Adrenal gland (tissue), 9 donors: ENCODE measurements at regions not wholly inside any gene's neighbourhood (a gene's known extent, or its start where the extent isn't known, plus 50 kb on each side); places are given as distances from the start of the nearest gene placed in this dataset.

ENCODE experiments used
- DNase-seq, 7 donors: peaks; one replicate each; pipeline ENCODE4 v3.0.0-alpha.2; 2019 to 2020
- H3K27ac ChIP-seq, 5 donors: fragments of 200-600 bp; sonication (generic) in 4 of 5; 1 replicate in 3 of 5; 2 replicates in 2 of 5; pipeline versions ENCODE4 v1.5.1 to v1.8.0; 2016 to 2020; ENCODE audit warnings: mild to moderate bottlenecking in 1 of 5
- H3K27me3 ChIP-seq: fragments of 200-600 bp; 2 replicates; pipeline ENCODE4 v1.8.0; 2021
- H3K36me3 ChIP-seq, 2 donors: fragments of 200-600 bp; replicated peaks in 1 of 2; 1 replicate in 1 of 2; 2 replicates in 1 of 2; pipeline versions ENCODE4 v1.5.1 to v1.8.0; 2018 to 2022
- H3K4me1 ChIP-seq, 2 donors: fragments of 200-600 bp; replicated peaks in 1 of 2; 1 replicate in 1 of 2; 2 replicates in 1 of 2; pipeline versions ENCODE4 v1.5.1 to v1.8.0; 2018 to 2021
- H3K4me3 ChIP-seq, 4 donors: fragments of 200-600 bp; sonication (generic) in 3 of 4; one replicate each; pipeline ENCODE4 v1.5.1; 2016 to 2018
- H3K9me3 ChIP-seq, 3 donors: fragments of 200-600 bp; sonication (generic) in 1 of 3; replicated peaks in 1 of 3; 1 replicate in 2 of 3; 2 replicates in 1 of 3; pipeline versions ENCODE4 v1.5.1 to v1.8.0; 2016 to 2021
- CTCF ChIP-seq, 6 experiments: fragments of 450-650 bp in 4 of 6; fragments of 200-600 bp in 2 of 6; sonication (generic) in 1 of 6; IDR thresholded peaks; 1 replicate in 5 of 6; 2 replicates in 1 of 6; pipeline versions ENCODE4 v1.5.1 to v1.8.0; 2016 to 2021; ENCODE audit warnings: antibody characterized with exemption in 6 of 6, mild to moderate bottlenecking in 2 of 6, moderate library complexity in 1 of 6
- POLR2A ChIP-seq, 2 donors: fragments of 450-650 bp; IDR thresholded peaks; one replicate each; pipeline ENCODE4 v1.6.1; 2017; ENCODE audit warnings: antibody characterized with exemption in 2 of 2, mild to moderate bottlenecking in 2 of 2, moderate library complexity in 1 of 2
- WGBS, 4 donors: extraction: QIAGEN DNeasy Blood & Tissue Kit in 2 of 4; methylation state at CpG; one replicate each; pipeline versions ENCODE4 v1.1.5 to v1.1.7; 2013 to 2017; 5-methylcytosine and 5-hydroxymethylcytosine counted together
- intact Hi-C, 2 donors: fragments of 100-400 bp; cut with DNase I; formaldehyde crosslinking; loops; one replicate each; pipeline versions ENCODE4 v1.14.1 to v1.15.0; 2022 to 2023
- donor health status: healthy with polysubstance abuse.
- donor health status: Bipolar disorder and iron deficiency.
- donor health status: DM: yes; HTN: yes; CAD: no.
- donor health status: DM: no; HTN: no; CAD: no.
- donor health status: DM: no; HTN: no; CAD: no.

GRCh38 chr16:5763176-5763575, 665.6 kb upstream of the EEF2KMT start:
- WGBS, 4 donors = 61 to 69% (median 67%) methylated on average over 8 to 11 of the region's 11 CpGs
- no peak for DNase-seq
- no peaks in the 10 kb centered on the region for H3K36me3 ChIP-seq
- no peaks in the 10 kb centered on the region for H3K4me1 ChIP-seq
- no peaks in the 10 kb centered on the region for H3K9me3 ChIP-seq
- intact Hi-C loops = no loop called here
- TF ChIP-seq POLR2A (IDR thresholded peaks at IDR 0.05) (no peak), CTCF (IDR thresholded peaks at IDR 0.05) (no peak)
- H3K27me3 ChIP-seq = no peaks in the 10 kb centered on the region
- no peak overlapping the region for H3K27ac ChIP-seq
- no peak overlapping the region for H3K4me3 ChIP-seq

- H3K4me3 ChIP-seq = no peak overlapping the region
- WGBS, 4 donors = 69 to 85% (median 72%) methylated on average over 10 of the region's 10 CpGs
- H3K4me1 ChIP-seq = no peaks in the 10 kb centered on the region
- DNase-seq = no peak
- intact Hi-C loops = no loop called here
- H3K9me3 ChIP-seq = no peaks in the 10 kb centered on the region
- H3K36me3 ChIP-seq = no peaks in the 10 kb centered on the region
- H3K27me3 ChIP-seq = no peaks in the 10 kb centered on the region
- TF ChIP-seq POLR2A (IDR thresholded peaks at IDR 0.05) (no peak), CTCF (IDR thresholded peaks at IDR 0.05) (no peak)
- no peak overlapping the region for H3K27ac ChIP-seq
These were observed 664.8 kb upstream of the EEF2KMT start for GRCh38 chr16:5762362-5762761.

- Histone ChIP-seq H3K4me3 (no peak overlapping the region), H3K4me1 (no peaks in the 10 kb centered on the region), H3K9me3 (no peaks in the 10 kb centered on the region), H3K27ac (no peak overlapping the region), H3K27me3 (no peaks in the 10 kb centered on the region), H3K36me3 (no peaks in the 10 kb centered on the region)
- intact Hi-C loops = no loop called here
- no peak for TF ChIP-seq CTCF (IDR thresholded peaks at IDR 0.05)
- TF ChIP-seq POLR2A (IDR thresholded peaks at IDR 0.05) = no peak
- WGBS, 4 donors = 43 to 49% (median 47%) methylated on average over 2 of the region's 2 CpGs
- DNase-seq = no peak
These were observed 664.0 kb upstream of the EEF2KMT start for GRCh38 chr16:5761592-5761991.

- H3K4me1 ChIP-seq = no peaks in the 10 kb centered on the region
- no peaks in the 10 kb centered on the region for H3K27me3 ChIP-seq
- H3K27ac ChIP-seq = no peak overlapping the region
- H3K4me3 ChIP-seq = no peak overlapping the region
- no peak for DNase-seq
- WGBS, 4 donors = 68 to 78% (median 74%) methylated on average over 4 of the region's 4 CpGs
- H3K36me3 ChIP-seq = no peaks in the 10 kb centered on the region
- intact Hi-C loops = no loop called here
- H3K9me3 ChIP-seq = no peaks in the 10 kb centered on the region
- TF ChIP-seq POLR2A (IDR thresholded peaks at IDR 0.05) (no peak), CTCF (IDR thresholded peaks at IDR 0.05) (no peak)
These were observed 660.7 kb upstream of the EEF2KMT start for GRCh38 chr16:5758281-5758680.
